GM18868 (cell line): ENCODE measurements at regions not wholly inside any gene's neighbourhood (a gene's known extent, or its start where the extent isn't known, plus 50 kb on each side); places are given as distances from the start of the nearest gene placed in this dataset.

Source experiments
- ATAC-seq: cut with Tn5 transposase; IDR thresholded peaks from one replicate; pipeline ENCODE4 v1.9.1; 2021; ENCODE audit warnings: mild to moderate bottlenecking, moderate library complexity; ENCODE audit not compliant: unreplicated experiment

DNA sequence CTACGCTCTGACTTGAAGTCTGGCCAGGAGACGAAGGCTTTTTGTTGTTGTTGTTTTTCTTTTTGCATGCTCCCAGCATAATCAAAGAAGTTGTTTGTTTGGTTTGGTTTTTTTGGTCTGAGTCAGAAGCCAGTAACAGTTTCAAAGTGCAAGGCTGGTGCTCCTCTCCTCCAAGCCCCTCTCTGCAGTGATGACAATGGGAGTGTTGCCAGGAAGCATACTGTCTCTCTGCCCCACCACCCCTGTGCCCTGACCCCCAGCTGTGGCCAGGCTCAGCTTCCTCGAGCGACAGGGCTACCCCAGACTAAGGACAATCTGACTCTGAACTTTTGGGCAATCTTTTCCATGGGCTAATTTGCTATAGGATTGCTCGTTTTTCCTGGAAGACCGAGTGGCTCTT is 173.8 kb upstream of the PITX1 start:
- no peak for ATAC-seq

DNA sequence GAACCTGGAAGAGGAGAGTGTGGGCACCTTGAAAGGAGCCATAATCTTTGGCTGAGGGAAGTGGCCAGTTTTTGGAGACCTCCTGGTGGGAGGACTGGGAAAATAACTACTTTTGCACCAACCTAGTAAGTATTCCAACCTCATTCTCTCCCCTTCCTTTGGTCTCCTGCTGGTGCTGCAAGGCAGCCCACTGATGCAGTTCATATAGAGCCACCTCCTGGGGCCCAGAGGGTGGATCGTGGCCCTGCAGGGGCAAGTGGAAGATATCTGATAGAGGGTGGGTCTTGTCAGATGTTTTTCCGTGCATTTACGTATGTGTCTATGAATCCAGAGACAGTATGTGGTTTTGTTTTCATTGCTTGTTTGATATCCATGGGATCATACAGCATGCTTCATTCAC is 172.8 kb upstream of the PITX1 start:
- ATAC-seq: no peak

DNA sequence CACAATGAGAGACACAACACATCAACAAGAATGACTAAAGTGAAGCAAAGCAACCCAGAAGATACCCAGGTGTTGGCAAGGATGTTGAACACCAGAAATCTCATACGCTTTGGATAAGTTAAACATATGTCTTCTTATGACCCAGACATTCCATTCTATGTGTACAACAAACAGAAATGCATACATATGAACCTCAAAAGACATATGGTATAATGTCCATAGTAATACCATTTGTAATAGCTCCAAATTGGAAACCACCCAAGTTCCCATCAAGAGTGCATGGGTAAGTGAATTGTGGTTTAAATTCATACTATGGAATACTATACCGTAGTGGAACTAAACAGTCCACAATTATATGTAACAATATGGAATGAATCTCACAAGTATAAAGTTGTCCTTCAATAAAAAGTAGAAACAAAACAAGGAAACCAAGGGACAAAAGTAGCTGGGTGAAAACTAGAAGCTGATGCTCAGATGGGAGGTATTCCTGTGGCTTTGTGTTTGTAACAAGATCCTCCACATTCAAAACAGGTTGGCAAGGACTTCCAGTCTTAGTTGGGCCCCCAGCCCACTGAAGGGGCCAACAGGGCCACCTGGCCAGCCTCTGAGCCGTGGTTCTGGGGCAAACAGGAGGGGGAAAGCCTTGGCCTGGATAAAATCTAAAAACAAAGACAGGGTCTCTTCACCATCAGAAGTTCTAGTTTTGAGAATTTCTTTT is 171.8 kb upstream of the PITX1 start:
- no peak for ATAC-seq

DNA sequence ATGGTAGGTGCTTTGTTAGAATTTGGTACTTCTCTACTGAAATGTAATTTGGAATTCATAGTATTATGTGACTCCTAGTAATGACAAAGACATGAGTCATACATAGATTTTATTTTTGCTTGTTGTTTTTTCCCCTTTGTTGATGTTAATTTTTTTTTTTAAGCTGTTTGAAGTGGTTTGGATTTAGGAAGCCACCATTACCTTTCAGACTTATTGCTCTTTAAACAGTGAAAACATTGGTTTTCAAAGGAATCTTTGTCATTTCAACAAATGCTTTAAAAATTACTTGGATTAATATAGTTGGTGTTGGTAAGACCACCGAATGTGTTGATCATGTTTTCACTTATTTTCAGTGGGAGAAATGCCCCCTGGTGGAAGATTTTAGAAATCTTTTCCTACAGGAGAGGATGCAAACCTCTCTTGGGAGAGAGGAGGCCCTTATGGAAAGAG is 170.1 kb upstream of the PITX1 start:
- no peak for ATAC-seq

DNA sequence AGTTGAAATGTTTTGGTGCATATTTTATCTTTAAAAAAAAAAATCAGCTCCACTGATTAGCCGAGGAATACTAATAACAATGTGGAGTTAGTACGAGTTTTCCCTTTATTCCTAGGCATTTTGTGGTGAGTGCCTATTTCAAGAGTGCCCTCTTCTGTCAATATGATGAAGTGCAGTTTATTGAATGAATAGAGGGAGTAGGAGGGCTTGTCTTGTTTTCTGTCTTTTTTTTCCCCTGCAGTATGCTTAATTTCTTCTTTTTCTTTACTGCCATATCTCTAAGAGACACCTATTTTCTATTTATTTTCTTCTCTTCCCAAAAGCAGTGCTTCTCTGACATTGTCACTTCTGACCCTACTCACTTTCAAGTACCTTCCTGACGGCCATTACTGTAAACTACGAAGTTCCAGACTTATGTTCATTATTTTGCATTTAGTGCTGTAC is 169.6 kb upstream of the PITX1 start:
- no peak for ATAC-seq

DNA sequence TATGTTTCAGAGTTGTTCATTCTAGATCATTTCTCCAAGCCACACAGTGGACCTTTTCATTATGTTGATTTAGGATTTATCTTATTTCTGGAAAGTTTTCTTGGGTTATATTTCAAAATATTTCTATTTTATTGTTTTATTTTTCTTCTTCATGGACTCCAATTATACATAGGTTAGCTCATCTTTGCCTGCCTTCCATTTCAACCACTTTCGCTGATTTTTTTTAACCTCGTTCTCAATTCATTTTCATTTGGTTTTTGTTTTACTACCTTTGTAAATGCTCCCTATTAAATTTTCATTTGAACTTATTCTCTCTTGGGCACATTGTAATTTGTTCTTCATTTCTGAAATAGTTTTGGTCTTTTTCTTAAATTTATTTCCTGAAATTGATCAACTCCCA is 169.0 kb upstream of the PITX1 start:
- ATAC-seq: no peak

DNA sequence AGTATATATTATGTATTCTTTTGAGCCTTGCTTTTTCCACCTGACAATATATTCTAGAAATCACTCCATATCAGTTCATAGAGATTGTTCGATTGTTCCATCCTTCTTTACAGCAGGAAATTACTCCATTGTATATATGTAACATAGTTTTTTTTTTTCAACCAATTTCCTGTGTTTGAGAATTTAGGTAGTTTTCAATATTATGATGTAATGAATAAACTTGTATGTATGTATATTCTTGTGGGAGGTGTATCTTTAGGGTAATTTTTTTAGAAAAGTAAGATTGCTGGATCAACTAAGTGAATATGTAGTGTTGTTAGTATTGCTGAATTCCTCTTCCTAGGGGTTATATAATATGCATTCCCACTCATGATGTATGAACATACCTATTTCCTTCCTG is 165.9 kb upstream of the PITX1 start:
- ATAC-seq: no peak

DNA sequence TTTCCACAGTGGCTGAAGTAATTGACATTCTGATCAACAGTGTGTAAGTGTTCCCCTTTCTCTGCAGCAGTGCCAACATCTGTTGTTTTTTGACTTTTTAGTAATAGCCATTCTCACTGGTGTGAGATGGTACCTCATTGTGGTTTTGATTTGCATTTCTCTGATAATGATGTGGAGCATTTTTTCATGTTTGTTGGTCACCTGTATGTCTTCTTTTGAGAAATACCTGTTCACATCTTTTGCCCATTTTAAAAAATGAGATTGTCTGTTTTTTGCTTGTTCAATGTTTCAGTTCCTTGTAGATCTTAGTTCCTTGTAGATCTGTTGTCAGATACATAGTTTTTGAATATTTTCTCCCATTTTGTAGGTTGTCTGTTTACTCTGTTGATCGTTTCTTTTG is 162.5 kb upstream of the PITX1 start:
- ATAC-seq: no peak

DNA sequence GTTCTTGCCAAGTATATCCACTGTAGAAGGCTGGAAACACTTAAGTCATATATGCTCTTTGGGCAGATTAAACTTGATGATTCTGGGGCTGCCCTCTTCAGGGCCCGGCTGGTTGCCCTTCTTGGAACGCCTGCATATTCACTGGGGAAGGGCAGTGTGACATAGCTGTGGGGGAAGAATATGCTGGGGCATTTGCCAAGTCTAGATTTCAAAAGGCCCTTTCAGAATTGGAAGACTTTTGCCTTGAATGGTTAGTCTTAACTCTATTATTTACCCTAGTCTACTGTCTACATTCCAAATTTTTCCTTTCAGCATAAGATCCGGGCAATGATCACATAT is 161.2 kb upstream of the PITX1 start:
- no peak for ATAC-seq

DNA sequence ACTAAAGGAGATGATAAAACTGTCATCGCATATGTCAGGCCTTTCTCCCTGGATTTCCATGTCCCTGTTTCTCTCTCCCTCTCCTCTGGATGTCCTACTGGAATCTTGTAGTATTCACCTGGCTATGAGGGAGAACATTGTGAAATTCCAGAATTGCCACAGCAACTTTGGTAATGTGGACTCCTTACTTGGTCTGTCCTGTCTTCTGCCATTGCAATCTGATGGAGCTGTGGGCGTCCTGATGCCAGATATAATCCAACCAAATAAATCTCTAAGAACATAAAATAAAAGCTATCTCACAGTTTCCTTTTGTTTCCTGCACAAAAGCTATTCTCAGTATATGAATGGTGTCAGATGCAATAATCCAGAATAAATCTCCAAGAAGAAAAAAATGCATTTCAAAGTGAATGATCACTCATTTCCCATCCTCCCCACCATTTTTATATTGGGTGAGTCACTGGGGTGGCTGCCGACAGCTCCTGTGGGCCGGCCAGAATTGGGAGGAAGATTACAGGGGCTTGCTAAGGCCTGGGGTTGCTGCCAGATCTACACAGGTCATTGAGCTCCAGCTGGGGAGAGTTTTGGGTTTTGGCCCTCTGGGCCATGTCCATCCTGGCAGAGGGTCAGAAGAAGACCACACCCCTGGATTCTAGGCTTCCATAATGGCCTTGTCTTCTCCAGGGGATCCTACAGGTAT is 160.7 kb upstream of the PITX1 start:
- ATAC-seq: no peak

DNA sequence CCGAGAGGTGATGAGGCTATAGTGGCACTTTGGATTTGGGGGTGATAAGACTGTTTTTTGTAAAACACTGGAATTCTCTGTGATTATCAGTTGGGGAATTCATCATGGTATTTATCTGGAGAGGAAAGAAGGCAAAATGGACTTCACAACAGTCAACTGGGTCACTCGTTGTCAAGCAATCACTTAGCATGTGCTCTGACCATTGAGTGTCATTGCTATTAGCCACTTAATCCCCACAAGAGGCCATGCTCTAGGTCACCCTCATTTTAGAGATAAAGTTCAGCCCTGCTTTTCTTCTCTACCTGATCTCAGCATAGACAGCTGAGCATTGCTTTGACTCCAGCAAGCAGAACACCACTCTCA is 160.1 kb upstream of the PITX1 start:
- no peak for ATAC-seq

DNA sequence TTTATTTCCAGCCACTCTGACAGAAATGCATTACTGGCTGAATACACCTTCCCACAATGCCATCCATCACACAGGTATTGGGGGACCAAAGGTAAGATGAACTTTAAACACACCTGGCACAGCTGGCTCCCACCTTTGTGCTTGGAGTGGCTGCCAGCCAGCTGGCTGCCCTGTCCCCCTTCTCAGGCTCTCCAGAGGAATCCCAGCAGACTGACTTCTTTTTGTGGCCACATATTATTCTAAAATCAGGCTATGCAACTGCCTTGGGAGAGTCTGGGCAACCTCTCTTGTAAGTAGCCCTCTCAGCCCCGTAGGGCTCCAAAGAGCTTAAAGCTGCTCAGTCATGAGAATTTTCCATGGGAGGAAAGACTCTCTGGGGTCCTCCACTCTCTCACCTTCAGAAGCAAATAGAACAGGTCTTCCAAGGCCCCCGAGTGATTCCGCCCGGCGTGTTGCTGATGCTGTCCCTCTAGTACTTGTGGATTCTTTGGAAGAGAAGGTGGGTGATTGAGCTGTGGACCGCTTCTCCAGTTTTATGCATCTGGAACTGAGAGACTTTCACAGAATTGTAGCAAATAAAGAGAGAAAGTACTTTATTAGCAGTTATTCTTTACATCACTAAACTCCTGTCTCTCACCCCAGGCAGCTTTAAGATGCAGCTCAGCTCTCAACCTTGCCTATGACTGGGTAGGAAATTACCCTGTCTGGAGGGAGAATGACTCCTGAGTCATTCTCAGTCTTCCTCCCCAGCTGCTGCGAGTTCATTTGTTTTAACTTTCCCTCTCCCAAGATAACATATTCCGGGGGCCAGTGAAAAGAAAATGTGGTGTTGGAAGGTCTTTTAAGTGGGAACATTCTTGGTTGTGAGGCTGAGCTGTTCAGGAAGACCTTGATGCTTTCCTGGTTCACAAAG is 159.4 kb upstream of the PITX1 start:
- no peak for ATAC-seq

DNA sequence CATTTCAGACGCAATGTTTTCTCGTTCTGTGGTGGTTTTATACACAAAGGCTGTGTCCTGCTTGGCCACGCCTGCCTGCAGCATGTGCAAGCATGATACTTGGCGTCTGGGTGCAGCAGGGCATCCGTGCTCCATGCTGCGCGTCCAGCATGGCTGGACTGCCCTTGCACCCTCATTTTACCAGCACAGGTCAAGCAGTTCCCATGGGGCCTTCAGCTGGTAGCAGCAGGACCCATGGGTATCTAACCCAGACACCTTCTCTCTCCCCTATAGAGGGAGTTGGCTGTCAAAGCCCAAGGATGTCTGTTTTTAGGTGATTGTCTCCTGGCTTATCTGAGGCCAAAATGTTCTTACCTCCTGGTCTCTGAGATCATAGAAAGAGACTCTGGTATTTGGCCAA is 158.3 kb upstream of the PITX1 start:
- no peak for ATAC-seq

DNA sequence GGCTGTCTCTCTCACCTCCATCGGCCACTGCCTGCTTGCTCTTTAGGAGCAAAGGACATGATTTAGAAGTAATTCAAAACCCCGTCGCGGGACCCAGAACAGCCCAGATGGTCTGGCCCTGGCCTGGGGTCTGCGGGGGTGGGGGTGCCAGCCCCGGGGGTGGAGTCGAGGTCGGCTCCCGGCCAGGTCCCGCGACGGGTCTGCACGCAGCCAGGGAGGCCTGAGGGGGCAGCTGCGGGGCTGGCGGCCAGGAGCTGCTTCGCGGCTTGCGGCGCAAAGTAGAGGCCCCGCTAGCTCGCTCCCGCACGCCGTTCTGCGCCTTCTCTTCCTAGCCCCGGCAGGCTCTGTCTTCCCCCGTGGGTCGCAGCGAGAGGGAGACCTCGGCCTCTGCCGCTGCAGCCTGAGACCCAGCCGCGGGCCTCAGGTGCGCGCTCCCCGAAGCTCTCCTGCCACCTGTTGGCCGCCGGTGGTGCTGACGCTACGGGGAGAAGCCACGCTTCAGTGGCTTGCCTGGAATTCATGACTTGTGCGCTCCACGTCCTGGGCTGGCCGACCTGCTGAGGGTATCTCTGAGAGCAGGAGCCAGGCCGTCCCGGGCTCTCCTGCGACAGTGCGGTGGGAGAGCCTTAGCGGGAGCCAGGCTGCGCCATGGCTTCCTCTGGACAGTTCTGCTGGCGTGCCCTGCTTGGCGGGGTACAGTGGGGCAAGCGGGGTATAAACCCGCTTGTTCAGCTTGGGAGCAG is 157.2 kb upstream of the PITX1 start:
- ATAC-seq: peak; percentile 94

DNA sequence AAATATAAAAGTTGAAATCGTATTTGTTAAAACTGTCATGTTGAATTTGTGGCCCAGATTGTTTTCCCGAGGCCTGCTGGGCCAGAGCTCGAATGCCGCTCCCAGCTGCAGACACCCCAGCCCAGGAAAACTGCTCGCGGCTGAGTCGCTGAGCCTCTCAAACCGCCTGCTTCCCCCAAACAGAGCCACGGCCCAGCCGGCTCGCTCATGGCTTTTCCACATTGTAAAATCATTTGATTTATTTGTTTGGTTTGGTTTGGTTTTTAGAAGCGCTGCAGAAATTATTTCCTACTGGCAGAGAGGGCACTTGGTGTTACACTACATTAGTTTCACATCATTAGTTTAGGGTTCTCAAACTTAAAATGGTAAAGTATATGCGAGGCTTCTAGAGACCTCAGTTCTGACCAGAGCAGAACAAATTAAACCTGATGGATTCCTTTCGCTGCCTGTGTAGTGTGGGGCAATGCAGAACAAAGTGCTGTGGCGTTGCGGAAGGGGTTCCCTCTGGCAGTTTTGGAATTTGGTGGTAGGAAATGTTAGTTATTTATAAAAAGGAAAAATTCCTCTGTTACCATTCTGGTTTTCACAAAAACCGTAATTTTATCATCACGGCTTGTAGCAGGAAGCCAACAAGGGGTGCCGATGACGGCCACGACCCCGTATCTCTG is 156.5 kb upstream of the PITX1 start:
- no peak for ATAC-seq

DNA sequence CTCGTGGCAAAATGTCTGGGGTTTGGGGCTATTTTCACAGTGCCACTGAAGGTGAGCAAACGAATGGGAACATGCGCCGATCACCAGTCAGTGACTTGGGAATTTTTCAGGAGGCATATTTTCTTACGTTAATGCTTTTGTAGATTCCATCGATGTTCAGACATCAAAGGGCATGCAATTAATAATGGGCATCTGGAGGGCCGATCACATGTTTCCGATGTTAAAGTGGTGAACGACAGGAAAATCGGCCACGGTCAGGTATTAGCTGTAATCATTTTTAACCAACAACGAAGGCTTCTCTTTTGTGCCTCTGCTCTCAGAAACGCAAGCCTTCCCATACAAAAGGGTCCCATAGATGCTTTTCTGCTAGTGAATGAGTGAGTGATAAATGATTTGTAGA is 155.0 kb upstream of the PITX1 start:
- ATAC-seq: no peak

DNA sequence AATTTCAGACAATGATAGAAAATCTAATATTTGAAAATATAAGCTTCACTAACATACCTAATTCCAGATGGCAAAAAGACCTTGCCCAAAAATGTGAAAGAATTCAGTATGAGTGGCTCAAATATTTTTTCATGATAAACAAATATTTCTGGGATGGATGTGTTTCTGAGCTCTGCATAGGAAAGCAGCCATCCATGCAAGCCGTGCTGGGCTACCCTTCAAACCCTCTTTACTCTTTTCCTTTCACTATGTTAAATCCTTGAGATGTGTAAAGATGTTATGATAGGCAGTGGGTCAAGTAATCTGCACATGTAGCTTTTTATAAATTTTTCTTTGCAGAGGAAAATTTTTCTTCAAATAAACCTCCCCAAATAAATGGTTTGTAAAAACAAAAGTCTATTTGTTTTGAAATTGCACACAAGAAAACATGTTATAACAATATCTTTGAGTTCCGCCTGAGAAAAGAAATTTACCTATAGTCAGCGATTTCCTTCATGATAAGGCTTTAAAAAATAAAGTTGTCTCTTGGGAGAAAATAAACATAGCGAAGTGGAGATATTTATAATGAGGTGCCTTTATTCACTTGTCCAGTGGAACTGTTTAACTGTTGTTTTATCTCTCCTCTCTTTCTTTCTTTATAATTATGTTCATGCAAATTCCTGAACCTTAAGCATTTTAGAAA is 154.3 kb upstream of the PITX1 start:
- no peak for ATAC-seq

DNA sequence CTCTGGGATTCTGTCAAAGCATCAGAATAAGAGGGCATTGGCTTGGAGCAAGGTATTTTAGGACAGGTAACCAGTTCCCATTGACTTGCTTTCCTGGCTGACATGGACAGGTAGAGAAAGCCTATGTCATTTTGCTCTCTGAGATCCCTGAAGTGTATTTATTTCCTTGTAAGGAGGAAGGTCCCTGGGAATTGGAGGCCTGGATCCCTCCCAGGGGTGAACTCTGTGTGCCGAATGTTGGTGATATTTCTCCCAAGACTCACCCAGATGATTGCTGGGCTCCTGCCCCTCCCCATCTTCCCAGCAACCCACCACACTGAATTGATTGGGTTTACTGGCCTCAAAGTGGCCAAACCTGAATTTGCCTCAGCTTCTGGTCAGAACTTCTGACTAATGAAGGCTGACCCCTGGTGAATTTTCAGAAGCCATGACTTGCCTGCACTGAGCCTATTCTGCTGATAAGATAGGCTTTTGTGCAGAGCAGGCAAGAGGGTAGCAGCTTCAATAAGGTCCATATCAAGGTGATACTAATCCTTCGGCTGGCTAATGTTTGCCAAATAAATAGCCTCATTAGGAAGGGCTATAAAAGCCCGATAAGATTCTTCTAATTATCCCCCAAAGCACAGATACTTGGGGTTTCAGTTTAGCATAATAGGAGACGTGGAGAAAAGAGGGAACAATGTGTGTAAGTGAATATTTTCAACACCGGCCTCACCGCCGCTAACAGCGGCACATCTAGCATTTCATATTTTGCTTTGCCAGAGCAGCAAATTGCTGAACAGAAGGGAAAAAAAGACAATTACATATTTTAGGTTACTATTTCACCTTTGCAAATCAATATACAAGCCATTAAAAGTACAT is 152.9 kb upstream of the PITX1 start:
- no peak for ATAC-seq

DNA sequence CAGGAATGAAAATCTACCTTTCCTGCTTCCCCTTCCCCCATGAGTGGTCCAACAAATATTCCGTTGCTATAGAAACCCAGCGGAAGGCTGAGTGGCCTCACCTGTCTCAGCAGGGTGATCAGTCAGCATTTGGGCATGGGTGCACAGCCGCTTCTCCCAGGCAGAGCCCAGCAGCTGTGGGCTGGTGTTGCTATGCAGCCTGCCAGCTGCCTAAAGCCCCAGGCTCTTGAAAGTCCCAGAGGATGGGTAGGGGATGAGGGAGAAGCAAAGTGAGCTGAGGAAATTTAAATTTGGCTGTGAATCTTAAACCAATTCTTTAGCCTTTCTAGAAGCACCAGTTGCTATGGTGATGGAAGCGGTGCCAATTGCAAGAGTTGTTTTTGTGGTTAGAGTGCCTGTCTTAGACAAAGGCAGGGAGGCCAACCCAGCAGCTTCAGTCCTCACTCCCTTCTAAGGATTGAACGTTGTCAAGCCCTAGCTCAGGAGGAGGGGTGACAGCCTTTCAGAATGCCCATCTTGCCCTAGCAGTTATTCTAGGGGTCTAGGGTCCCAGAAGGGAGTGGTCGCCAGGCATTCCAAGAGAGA is 151.5 kb upstream of the PITX1 start:
- ATAC-seq: no peak
